DOHH2 (cell line): ENCODE measurements at regions not wholly inside any gene's neighbourhood (a gene's known extent, or its start where the extent isn't known, plus 50 kb on each side); places are given as distances from the start of the nearest gene placed in this dataset.

Experiments used
- H3F3A ChIP-seq: fragments of 200-600 bp; sonication (generic), shearing (Covaris generic); 2 replicates; pipeline ENCODE4 v1.6.0; 2016; ENCODE audit warnings: antibody characterized with exemption, mild to moderate bottlenecking; ENCODE audit not compliant: control insufficient read depth, insufficient read depth
- H3K27ac ChIP-seq: fragments of 200-600 bp; sonication (generic); 2 replicates; pipeline ENCODE4 v1.5.1; 2014; ENCODE audit warnings: low read depth, mild to moderate bottlenecking, low read length, moderate library complexity
- H3K27me3 ChIP-seq: fragments of 200-600 bp; sonication (generic); 2 replicates; pipeline ENCODE4 v1.6.1; 2014; ENCODE audit warnings: mild to moderate bottlenecking, low read length, mixed read lengths; ENCODE audit not compliant: control insufficient read depth
- H3K36me3 ChIP-seq: fragments of 200-600 bp; sonication (generic); 2 replicates; pipeline ENCODE4 v1.6.1; 2014; ENCODE audit warnings: mild to moderate bottlenecking, low read length, moderate library complexity, mixed read lengths; ENCODE audit not compliant: control insufficient read depth
- H3K4me1 ChIP-seq: fragments of 200-600 bp; sonication (generic); 2 replicates; pipeline ENCODE4 v1.6.1; 2014; ENCODE audit warnings: mild to moderate bottlenecking, low read length, mixed read lengths; ENCODE audit not compliant: control insufficient read depth
- H3K4me2 ChIP-seq: fragments of 200-600 bp; sonication (generic); 2 replicates; pipeline ENCODE4 v1.6.0; 2014; ENCODE audit warnings: mild to moderate bottlenecking, low read length, moderate library complexity
- H3K4me3 ChIP-seq: fragments of 200-600 bp; sonication (generic); 2 replicates; pipeline ENCODE4 v1.5.1; 2014; ENCODE audit warnings: mild to moderate bottlenecking, low read length, mixed read lengths
- H3K79me2 ChIP-seq: fragments of 200-600 bp; sonication (generic); 2 replicates; pipeline ENCODE4 v1.6.1; 2014; ENCODE audit warnings: mild to moderate bottlenecking, low read length, mixed read lengths; ENCODE audit not compliant: control insufficient read depth
- H3K9me2 ChIP-seq: fragments of 200-600 bp; sonication (generic); replicated peaks from 2 replicates; pipeline ENCODE4 v1.6.1; 2014; ENCODE audit warnings: mild to moderate bottlenecking, low read length, mixed read lengths; ENCODE audit not compliant: control insufficient read depth
- H3K9me3 ChIP-seq: fragments of 200-600 bp; sonication (generic); 2 replicates; pipeline ENCODE4 v1.6.1; 2014; ENCODE audit warnings: antibody characterized with exemption, low read length, mixed read lengths; ENCODE audit not compliant: control insufficient read depth, insufficient read depth
- H4K20me1 ChIP-seq: fragments of 200-600 bp; sonication (generic); 2 replicates; pipeline ENCODE4 v1.6.0; 2014; ENCODE audit warnings: low read depth, mild to moderate bottlenecking, antibody characterized with exemption, low read length, moderate library complexity; ENCODE audit not compliant: control insufficient read depth, insufficient read depth
- EZH2phosphoT487 ChIP-seq: fragments of 200-600 bp; sonication (generic); IDR thresholded peaks from 2 replicates; pipeline ENCODE4 v1.6.1; 2017; ENCODE audit warnings: borderline replicate concordance, mild to moderate bottlenecking, antibody characterized with exemption, low read length, moderate library complexity, mixed read lengths
- TF ChIP-seq, protein P1 (sequence below): fragments of 200-600 bp; sonication (generic); IDR thresholded peaks from one replicate; pipeline ENCODE4 v1.5.1; 2014; ENCODE audit warnings: antibody characterized with exemption, mild to moderate bottlenecking, low read depth, low read length; ENCODE audit not compliant: poor library complexity, severe bottlenecking

DNA sequence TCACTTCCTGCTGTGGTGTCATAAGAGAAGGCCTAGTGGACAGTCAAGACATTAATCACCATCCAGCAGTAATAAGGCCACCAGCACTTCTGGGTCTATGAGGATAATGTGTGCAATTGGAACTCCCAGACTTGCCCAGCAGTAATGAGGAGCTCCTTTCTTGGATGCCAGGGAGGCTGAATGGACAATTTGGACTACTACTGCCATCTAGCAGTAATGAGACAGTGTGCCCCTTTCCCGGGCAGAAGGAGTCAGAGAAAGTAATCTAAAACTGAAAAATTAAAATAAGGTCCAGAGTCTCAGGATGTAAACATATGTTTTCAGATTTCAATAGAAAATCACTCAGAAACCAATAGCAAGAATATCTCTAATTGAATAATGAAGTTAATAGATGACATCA, 400.4 kb downstream of the CDC14C start:
- H3K4me2 ChIP-seq = no peak overlapping the region
- no peaks in the 10 kb centered on the region for H3K36me3 ChIP-seq
- H3K9me2 ChIP-seq = no peaks in the 10 kb centered on the region
- H3F3A ChIP-seq = no peaks in the 10 kb centered on the region
- no peak overlapping the region for H3K4me3 ChIP-seq
- H3K27me3 ChIP-seq = no peaks in the 10 kb centered on the region
- TF ChIP-seq, protein P1, sequence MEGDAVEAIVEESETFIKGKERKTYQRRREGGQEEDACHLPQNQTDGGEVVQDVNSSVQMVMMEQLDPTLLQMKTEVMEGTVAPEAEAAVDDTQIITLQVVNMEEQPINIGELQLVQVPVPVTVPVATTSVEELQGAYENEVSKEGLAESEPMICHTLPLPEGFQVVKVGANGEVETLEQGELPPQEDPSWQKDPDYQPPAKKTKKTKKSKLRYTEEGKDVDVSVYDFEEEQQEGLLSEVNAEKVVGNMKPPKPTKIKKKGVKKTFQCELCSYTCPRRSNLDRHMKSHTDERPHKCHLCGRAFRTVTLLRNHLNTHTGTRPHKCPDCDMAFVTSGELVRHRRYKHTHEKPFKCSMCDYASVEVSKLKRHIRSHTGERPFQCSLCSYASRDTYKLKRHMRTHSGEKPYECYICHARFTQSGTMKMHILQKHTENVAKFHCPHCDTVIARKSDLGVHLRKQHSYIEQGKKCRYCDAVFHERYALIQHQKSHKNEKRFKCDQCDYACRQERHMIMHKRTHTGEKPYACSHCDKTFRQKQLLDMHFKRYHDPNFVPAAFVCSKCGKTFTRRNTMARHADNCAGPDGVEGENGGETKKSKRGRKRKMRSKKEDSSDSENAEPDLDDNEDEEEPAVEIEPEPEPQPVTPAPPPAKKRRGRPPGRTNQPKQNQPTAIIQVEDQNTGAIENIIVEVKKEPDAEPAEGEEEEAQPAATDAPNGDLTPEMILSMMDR = no peak
- no peak for TF ChIP-seq EZH2phosphoT487
- no peaks in the 10 kb centered on the region for H4K20me1 ChIP-seq
- H3K9me3 ChIP-seq = no peaks in the 10 kb centered on the region
- H3K79me2 ChIP-seq = no peaks in the 10 kb centered on the region
- H3K4me1 ChIP-seq = no peaks in the 10 kb centered on the region
- no peak overlapping the region for H3K27ac ChIP-seq

DNA sequence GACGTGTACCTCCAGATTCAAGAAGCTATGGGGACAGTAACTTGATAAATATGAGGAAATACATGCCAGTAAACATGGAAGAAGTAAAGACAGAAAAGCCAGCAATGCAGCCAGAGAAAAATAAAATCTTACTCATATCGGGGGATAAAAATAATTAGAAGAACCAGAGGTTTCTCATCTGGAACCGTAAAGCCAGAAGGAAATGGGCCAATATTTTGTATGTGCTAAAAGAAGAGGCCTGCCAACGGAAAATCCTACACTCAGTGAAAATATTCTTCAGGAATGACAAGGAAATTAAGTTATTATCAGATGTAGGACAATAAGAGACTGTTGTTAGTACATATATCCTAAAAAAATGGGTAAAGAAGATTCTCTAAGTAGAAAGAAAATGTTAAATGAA, 401.2 kb downstream of the CDC14C start:
- H3K36me3 ChIP-seq = no peaks in the 10 kb centered on the region

DNA sequence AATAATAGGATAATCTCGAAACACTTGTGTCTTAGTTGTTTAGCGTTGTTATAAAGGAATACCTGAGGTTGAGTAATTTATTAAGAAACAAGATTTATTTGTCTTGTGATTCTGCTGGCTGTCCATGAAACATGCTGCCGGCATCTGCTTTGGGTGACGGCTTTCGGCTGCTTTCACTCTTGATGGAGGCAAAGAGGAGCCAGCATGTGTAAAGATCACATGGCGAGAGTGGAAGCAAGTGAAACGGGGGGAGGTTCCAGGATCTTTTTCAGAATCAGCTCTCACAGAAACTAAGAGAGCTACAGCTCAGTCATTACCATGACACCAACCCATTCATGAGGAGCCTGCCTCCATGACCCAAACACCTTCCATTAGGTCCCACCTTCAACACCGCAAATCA, 402.8 kb downstream of the CDC14C start:
- H3K27me3 ChIP-seq = no peaks in the 10 kb centered on the region
- H3K4me1 ChIP-seq = no peaks in the 10 kb centered on the region
- H3K4me3 ChIP-seq = no peak overlapping the region
- H3K79me2 ChIP-seq = no peaks in the 10 kb centered on the region
- H3K36me3 ChIP-seq = no peaks in the 10 kb centered on the region
- no peak overlapping the region for H3K4me2 ChIP-seq
- no peak overlapping the region for H3K27ac ChIP-seq
- no peaks in the 10 kb centered on the region for H3K9me2 ChIP-seq
- H3K9me3 ChIP-seq = no peaks in the 10 kb centered on the region
- no peaks in the 10 kb centered on the region for H4K20me1 ChIP-seq
- TF ChIP-seq, protein P1 = no peak
- no peak for TF ChIP-seq EZH2phosphoT487
- no peaks in the 10 kb centered on the region for H3F3A ChIP-seq

More for the DNA sequence above, 401.2 kb downstream of the CDC14C start:
- TF ChIP-seq EZH2phosphoT487 = no peak
- TF ChIP-seq, protein P1 = no peak
- Histone ChIP-seq H3K79me2 (no peaks in the 10 kb centered on the region), H3K9me2 (no peaks in the 10 kb centered on the region), H3K27ac (no peak overlapping the region), H4K20me1 (no peaks in the 10 kb centered on the region), H3K4me2 (no peak overlapping the region), H3K4me1 (no peaks in the 10 kb centered on the region), H3K27me3 (no peaks in the 10 kb centered on the region), H3K9me3 (no peaks in the 10 kb centered on the region), H3K4me3 (no peak overlapping the region), H3F3A (no peaks in the 10 kb centered on the region)
